Osteoblast (primary cell): ENCODE measurements at regions not wholly inside any gene's neighbourhood (a gene's known extent, or its start where the extent isn't known, plus 50 kb on each side); places are given as distances from the start of the nearest gene placed in this dataset.

Experiments used
- DNase-seq: peaks from one replicate; pipeline ENCODE4 v3.0.0; 2011; ENCODE audit warnings: low spot score, mixed read lengths; ENCODE audit not compliant: insufficient read length; ENCODE audit errors: missing footprints
- H2AFZ ChIP-seq: 2 replicates; pipeline ENCODE4 v1.6.0; 2011; ENCODE audit warnings: mild to moderate bottlenecking, low read length
- H3K27ac ChIP-seq: 2 replicates; pipeline ENCODE4 v1.5.1; 2011; ENCODE audit warnings: mild to moderate bottlenecking, low read depth, low read length, moderate library complexity
- H3K27me3 ChIP-seq: 2 replicates; pipeline ENCODE4 v1.6.0; 2012; ENCODE audit warnings: mild to moderate bottlenecking, control low read depth, inconsistent platforms, low read length, moderate library complexity; ENCODE audit not compliant: insufficient read depth
- H3K36me3 ChIP-seq: 2 replicates; pipeline ENCODE4 v1.5.1; 2011; ENCODE audit warnings: mild to moderate bottlenecking, low read length, control low read depth, moderate library complexity; ENCODE audit not compliant: insufficient read depth
- H3K4me1 ChIP-seq: 2 replicates; pipeline ENCODE4 v1.5.1; 2011; ENCODE audit warnings: mild to moderate bottlenecking, low read length, control low read depth, moderate library complexity; ENCODE audit not compliant: insufficient read depth
- H3K4me2 ChIP-seq: 2 replicates; pipeline ENCODE4 v1.6.0; 2011; ENCODE audit warnings: mild to moderate bottlenecking, low read length; ENCODE audit not compliant: insufficient read depth
- H3K4me3 ChIP-seq: fragments of 200-600 bp; sonication (generic); 3 replicates; pipeline ENCODE4 v1.5.1; 2012; ENCODE audit warnings: mild to moderate bottlenecking, low read length, inconsistent platforms; ENCODE audit not compliant: insufficient read depth
- H3K79me2 ChIP-seq: 2 replicates; pipeline ENCODE4 v1.6.0; 2012; ENCODE audit warnings: mild to moderate bottlenecking, low read length, control low read depth, inconsistent platforms; ENCODE audit not compliant: insufficient read depth
- H3K9me3 ChIP-seq: 2 replicates; pipeline ENCODE4 v1.5.1; 2011; ENCODE audit warnings: low read depth, low read length, control low read depth
- H4K20me1 ChIP-seq: 2 replicates; pipeline ENCODE4 v1.6.0; 2012; ENCODE audit warnings: mild to moderate bottlenecking, low read length, control low read depth; ENCODE audit not compliant: insufficient read depth
- CTCF ChIP-seq: IDR thresholded peaks from 2 replicates; pipeline ENCODE4 v1.5.1; 2011; ENCODE audit warnings: mild to moderate bottlenecking, low read depth, low read length, moderate library complexity; ENCODE audit errors: extremely low read depth

- Histone ChIP-seq H3K9me3 (peaks cover 2% of the 10 kb centered on the region), H3K27me3 (no peaks in the 10 kb centered on the region), H2AFZ (no peak overlapping the region), H3K4me1 (no peaks in the 10 kb centered on the region), H3K27ac (no peak overlapping the region), H3K79me2 (no peaks in the 10 kb centered on the region), H3K36me3 (no peaks in the 10 kb centered on the region), H3K4me3 (no peak overlapping the region), H4K20me1 (no peaks in the 10 kb centered on the region), H3K4me2 (no peak overlapping the region)
- DNase-seq: no peak
- TF ChIP-seq CTCF: no peak
Observed at GRCh38 chr5:24353611-24354010, 291.2 kb downstream of the CDH10 start.

- DNase-seq: no peak
- Histone ChIP-seq H4K20me1 (no peaks in the 10 kb centered on the region), H3K9me3 (no peaks in the 10 kb centered on the region), H3K79me2 (no peaks in the 10 kb centered on the region), H2AFZ (no peak overlapping the region), H3K27ac (no peak overlapping the region), H3K36me3 (no peaks in the 10 kb centered on the region), H3K4me2 (no peak overlapping the region), H3K4me3 (no peak overlapping the region), H3K4me1 (no peaks in the 10 kb centered on the region), H3K27me3 (no peaks in the 10 kb centered on the region)
- no peak for TF ChIP-seq CTCF
Observed at GRCh38 chr5:24363789-24364481, 280.8 kb downstream of the CDH10 start.

- no peak for DNase-seq
- no peak overlapping the region for H3K4me3 ChIP-seq
- H3K4me1 ChIP-seq: no peaks in the 10 kb centered on the region
- no peak for TF ChIP-seq CTCF
- no peak overlapping the region for H3K4me2 ChIP-seq
- H2AFZ ChIP-seq: no peak overlapping the region
- no peaks in the 10 kb centered on the region for H3K36me3 ChIP-seq
- no peaks in the 10 kb centered on the region for H3K79me2 ChIP-seq
- no peaks in the 10 kb centered on the region for H3K27me3 ChIP-seq
- no peaks in the 10 kb centered on the region for H4K20me1 ChIP-seq
- H3K9me3 ChIP-seq: no peaks in the 10 kb centered on the region
- H3K27ac ChIP-seq: no peak overlapping the region
Observed at GRCh38 chr5:24364711-24365110, 280.1 kb downstream of the CDH10 start.

GRCh38 chr5:24365406-24365805 lies 279.4 kb downstream of the CDH10 start:
- Histone ChIP-seq H2AFZ (no peak overlapping the region), H4K20me1 (no peaks in the 10 kb centered on the region), H3K27ac (no peak overlapping the region), H3K4me2 (no peak overlapping the region), H3K4me1 (no peaks in the 10 kb centered on the region), H3K36me3 (no peaks in the 10 kb centered on the region), H3K9me3 (no peaks in the 10 kb centered on the region), H3K4me3 (no peak overlapping the region), H3K27me3 (no peaks in the 10 kb centered on the region), H3K79me2 (no peaks in the 10 kb centered on the region)
- TF ChIP-seq CTCF: no peak
- peak; percentile 1 for DNase-seq
